Posterior cingulate gyrus (tissue), 11 donors: ENCODE measurements at regions not wholly inside any gene's neighbourhood (a gene's known extent, or its start where the extent isn't known, plus 50 kb on each side); places are given as distances from the start of the nearest gene placed in this dataset.

Source experiments
- DNase-seq, 10 donors: peaks; one replicate each; pipeline versions ENCODE4 v3.0.0 to v3.0.0-alpha.2; 2020 to 2021; ENCODE audit warnings: mixed read lengths in 3 of 10
- intact Hi-C: fragments of 100-400 bp; cut with DNase I; formaldehyde crosslinking; loops from one replicate; pipeline ENCODE4 v1.15.1; 2023

GRCh38 chr9:96048104-96048955, 172.8 kb downstream of the ERCC6L2 start:
- intact Hi-C loops, result loop anchor here (10.0 kb wide), 1 partner anchor 166 kb away; no protein-coding TSS in a partner anchor
- peak in 2 of 10 donors; percentile 31 to 84 for DNase-seq

GRCh38 chr9:96047741-96048103, 172.2 kb downstream of the ERCC6L2 start:
- DNase-seq, result peak in 1 of 10 donors; percentile 76
- intact Hi-C loops, result loop anchor here (10.0 kb wide), 1 partner anchor 167 kb away; no protein-coding TSS in a partner anchor

GRCh38 chr9:96047116-96047639, 171.7 kb downstream of the ERCC6L2 start:
- DNase-seq, result peak in 1 of 10 donors; percentile 61
- intact Hi-C loops, result loop anchor here (10.0 kb wide), 1 partner anchor 168 kb away; no protein-coding TSS in a partner anchor

- intact Hi-C loops, result loop anchor here (10.0 kb wide), 1 partner anchor 169 kb away; no protein-coding TSS in a partner anchor
- DNase-seq, result no peak
These were observed 170.3 kb downstream of the ERCC6L2 start for GRCh38 chr9:96045811-96046210.

GRCh38 chr9:96044401-96044800, 168.9 kb downstream of the ERCC6L2 start:
- no peak for DNase-seq
- intact Hi-C loops, result loop anchor here (10.0 kb wide), 1 partner anchor 170 kb away; no protein-coding TSS in a partner anchor

- intact Hi-C loops, result loop anchor here (10.0 kb wide), 1 partner anchor 174 kb away; no protein-coding TSS in a partner anchor
- peak in 1 of 10 donors; percentile 67 for DNase-seq
These were observed 165.3 kb downstream of the ERCC6L2 start for GRCh38 chr9:96040591-96041461.

GRCh38 chr9:96038914-96039313, 163.4 kb downstream of the ERCC6L2 start:
- DNase-seq, result peak in 2 of 10 donors; percentile 2 to 18
- intact Hi-C loops, result no loop called here

- peak in 1 of 10 donors; percentile 28 for DNase-seq
- intact Hi-C loops, result no loop called here
These were observed 162.8 kb downstream of the ERCC6L2 start for GRCh38 chr9:96038271-96038670.

- intact Hi-C loops, result no loop called here
- DNase-seq, result peak in 1 of 10 donors; percentile 58
These were observed 159.1 kb downstream of the ERCC6L2 start for GRCh38 chr9:96034553-96035122.

- DNase-seq, result peak in 1 of 10 donors; percentile 72
- intact Hi-C loops, result no loop called here
These were observed 158.4 kb downstream of the ERCC6L2 start for GRCh38 chr9:96033896-96034295.

- peak in 1 of 10 donors; percentile 81 for DNase-seq
- intact Hi-C loops, result no loop called here
These were observed 156.5 kb downstream of the ERCC6L2 start for GRCh38 chr9:96031916-96032534.

- DNase-seq, result no peak
- intact Hi-C loops, result no loop called here
These were observed 155.9 kb downstream of the ERCC6L2 start for GRCh38 chr9:96031366-96031824.

GRCh38 chr9:96029722-96030530, 154.4 kb downstream of the ERCC6L2 start:
- DNase-seq, result no peak
- intact Hi-C loops, result no loop called here

- intact Hi-C loops, result no loop called here
- DNase-seq, result peak in 1 of 10 donors; percentile 87
These were observed 152.0 kb downstream of the ERCC6L2 start for GRCh38 chr9:96027251-96028131.

- no peak for DNase-seq
- intact Hi-C loops, result no loop called here
These were observed 151.2 kb downstream of the ERCC6L2 start for GRCh38 chr9:96026655-96027213.

GRCh38 chr9:96025995-96026602, 150.6 kb downstream of the ERCC6L2 start:
- peak in 3 of 10 donors; percentile 55 to 87 (median 83) for DNase-seq
- intact Hi-C loops, result no loop called here

- intact Hi-C loops, result no loop called here
These were observed 148.0 kb downstream of the ERCC6L2 start for GRCh38 chr9:96023486-96023885.

More at GRCh38 chr9:96023486-96023885, 148.0 kb downstream of the ERCC6L2 start:
- peak in 1 of 10 donors; percentile 43 for DNase-seq
